Inferior parietal cortex (tissue), 1 donor: ENCODE measurements at regions not wholly inside any gene's neighbourhood (a gene's known extent, or its start where the extent isn't known, plus 50 kb on each side); places are given as distances from the start of the nearest gene placed in this dataset.
"Not testable (repeated sequence)": the region's sequence is repeated elsewhere in the genome, so short reads cannot be mapped to it uniquely, and the experiment has no call there.

Source experiments
- DNase-seq: peaks from one replicate; pipeline ENCODE4 v3.0.0-alpha.2; 2016; ENCODE audit errors: extremely low spot score

DNA sequence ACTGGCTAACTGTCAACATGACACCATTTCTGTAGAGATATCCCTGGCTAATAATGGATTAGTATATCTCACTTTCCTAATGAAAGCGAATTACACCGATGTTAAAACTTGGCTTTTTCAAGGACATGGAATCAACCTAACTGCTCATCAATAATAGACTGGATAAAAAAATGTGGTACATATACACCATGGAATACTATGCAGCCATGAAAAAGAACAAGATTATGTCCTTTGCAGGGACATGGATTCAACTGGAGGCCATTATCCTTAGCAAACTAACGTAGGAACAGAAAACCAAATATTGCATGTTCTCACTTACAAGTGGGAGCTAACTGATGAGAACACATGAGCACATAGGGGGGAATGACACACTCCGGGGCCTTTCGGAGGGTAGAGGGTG, 62.6 kb downstream of the ZIC1 start:
- no peak for DNase-seq

DNA sequence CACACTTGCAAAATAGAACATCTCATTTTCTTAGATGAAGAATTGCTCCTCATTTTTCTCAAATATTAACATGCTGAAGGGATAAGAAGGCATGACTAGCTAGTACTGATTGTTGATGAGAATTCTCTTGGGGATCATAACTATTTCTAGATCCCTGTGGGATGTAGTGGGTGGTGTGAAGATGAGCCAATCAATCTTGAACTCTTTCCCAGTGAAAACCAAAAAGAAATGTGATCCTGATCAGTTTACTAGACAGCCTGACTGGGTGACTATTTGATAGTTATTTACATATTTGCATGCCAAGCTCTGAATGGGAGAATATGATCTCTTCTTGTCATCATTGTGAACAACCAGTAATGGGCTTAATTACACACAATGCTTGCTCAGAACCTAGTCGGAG, 63.7 kb downstream of the ZIC1 start:
- DNase-seq, result no peak

DNA sequence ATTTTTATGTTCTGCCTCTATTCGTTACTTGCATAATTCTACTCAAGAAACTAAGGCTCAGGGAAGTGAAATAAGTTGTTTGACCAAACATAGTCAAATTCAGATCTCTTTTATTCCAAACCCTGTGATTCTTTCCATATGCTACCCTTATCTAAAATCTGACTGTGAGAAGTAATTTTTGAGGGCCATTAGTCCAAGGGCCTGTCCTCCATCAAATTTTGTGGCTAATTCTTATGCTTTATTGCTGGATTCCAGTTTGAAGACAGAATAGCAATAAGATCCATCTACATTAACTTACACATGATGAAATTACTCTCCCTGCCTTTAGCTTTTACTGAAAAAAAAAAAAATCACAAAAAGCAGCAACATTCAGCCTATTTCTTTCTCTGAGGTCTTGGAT, 74.0 kb downstream of the ZIC1 start:
- no peak for DNase-seq

DNA sequence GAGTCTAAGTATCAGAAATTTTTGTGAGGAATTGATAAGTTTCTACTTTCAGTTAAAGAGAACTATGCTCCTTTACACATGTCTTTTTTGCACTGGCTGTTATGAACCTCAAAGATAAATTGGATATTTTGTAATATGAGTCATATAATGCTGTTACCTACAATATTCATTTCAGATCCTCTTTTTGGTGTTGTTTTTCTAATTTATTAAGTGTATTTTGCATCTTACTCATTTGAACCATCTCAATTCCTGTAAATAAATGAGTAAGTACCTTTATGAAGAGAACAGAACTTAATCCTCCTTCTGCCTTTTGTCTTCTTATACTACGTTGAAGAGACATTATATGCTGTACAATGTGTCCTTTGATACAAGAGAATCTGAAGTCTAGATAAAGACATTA, 74.4 kb downstream of the ZIC1 start:
- DNase-seq, result no peak

DNA sequence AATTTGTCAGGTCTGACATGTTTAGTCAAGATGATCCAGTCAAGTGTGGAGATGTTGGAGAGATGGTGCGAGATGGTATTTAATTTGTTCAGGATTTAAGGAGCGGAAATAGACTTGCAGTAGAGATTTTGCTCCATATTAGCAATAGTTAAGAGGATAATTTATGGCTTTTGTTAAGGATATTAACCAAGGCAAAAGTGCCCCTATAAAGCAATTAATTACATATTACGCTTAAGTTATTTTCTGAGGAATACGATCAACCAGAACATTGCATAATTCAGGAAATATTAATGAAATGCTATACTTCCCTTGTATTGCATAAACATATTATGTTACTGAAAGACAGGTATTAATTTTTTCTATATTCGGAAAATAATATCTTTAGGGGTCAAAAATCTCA, 83.9 kb downstream of the ZIC1 start:
- no peak for DNase-seq

DNA sequence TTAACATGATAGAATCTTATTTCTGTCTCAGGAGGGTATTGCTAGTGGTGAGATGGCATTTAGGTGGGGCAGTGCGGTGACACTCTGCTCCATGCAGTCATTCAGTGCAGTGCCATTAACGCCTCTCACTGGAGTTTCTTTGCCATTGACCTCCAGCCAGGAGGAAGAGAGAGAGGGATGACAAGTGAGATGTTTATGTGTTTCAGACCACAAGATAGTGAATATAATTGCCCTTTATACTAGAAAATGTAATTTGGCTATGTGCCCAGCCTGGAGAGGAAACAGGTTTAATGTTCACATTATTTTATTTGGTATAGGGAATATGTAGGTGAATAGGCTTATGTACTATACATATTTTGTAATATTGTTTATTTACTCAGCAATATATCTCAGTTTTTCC, 84.5 kb downstream of the ZIC1 start:
- DNase-seq, result no peak

DNA sequence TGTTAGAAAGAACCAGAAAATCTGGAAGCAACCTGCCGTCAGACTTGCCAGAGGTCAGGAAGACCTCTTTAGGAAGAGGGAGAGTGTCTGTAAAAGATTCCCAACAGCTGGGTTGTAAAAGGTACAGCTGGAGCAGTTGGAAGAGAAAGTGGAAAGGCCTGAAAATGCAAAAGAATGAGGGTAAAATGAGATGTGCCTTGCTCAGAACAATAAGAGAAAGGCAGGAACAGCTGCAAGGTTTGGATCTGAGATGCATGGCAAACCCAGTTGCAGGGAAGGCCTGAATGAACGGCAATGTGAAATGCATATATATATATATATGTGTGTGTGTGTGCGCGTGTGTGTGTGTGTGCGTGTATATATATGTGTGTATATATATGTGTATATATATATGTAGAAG, 88.1 kb downstream of the ZIC1 start:
- DNase-seq, result no peak

GRCh38 chr3:147507638-147508286, 98.6 kb downstream of the ZIC1 start:
- DNase-seq, result no peak

DNA sequence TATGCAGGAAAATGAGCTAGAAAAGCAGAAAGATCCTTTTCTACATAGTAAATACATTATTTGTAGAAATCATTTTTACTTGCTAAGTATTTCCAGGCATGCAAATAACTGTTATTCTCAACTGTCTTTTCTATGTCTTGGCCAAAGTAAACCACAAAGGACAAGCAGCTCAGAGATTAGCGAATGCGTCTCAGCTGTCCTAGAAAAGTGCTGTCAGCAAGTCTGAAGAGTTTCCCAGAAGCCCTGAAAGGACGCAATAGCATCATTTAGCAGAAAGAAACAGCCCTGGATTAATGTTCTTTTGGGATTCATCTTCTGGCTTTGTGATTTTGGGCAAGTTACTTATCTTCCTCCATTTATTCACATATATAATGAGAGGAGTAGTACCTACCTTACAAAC, 100.3 kb downstream of the ZIC1 start:
- DNase-seq, result no peak

DNA sequence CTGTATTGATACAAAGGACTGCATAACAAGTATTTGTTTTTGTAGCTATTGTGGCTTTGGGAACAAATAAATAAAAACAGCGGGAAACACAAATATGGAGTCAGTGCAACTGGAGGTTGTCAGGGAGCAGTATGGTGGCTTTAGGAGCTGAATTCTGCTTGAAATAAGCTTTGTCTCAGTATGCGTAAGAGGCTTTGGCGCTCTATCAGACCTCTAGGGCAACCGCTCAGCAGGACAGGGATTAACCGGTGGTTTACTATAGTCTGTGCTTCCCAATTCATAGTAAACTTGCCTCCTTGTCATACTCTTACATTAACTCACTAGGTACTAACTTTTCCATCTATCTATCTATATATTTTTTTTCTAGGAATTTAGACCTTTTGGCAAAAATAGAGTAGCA, 104.6 kb downstream of the ZIC1 start:
- no peak for DNase-seq

DNA sequence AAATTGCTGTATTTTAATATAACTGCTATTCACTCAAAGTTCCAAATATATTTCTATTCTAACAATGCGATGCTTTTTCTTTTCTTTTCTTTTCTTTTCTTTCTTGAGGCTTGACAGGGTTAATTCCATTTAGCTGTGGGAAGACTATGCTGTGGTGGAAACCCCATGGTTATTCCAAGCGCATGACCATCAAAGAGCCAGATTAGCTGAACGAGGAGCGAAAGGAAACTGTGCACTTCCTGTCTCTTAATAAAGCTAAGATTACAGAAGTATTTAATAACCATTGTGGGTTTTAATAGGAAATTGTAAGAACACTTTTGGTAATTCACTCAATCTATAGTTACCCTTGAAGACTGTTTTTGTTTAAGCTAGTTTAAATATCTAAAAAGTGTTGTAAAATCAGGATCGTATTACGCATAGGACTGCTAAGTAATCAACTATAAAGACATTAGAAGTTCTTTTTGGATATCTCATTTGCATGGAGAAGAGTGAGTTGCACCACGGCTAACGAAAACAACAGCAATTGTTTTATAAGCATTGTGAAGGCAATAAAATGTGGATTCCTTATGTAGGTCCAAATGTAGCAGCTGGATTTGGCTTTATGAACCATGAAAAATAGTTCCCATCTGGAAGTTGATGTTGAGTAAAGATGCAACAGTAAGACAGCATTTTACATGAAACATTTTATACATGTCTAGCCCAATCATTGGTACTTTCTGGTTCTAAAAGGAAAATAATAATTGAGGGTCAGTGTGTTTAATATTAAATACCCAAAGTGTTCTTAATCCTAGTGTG, 105.4 kb downstream of the ZIC1 start:
- DNase-seq, result no peak

DNA sequence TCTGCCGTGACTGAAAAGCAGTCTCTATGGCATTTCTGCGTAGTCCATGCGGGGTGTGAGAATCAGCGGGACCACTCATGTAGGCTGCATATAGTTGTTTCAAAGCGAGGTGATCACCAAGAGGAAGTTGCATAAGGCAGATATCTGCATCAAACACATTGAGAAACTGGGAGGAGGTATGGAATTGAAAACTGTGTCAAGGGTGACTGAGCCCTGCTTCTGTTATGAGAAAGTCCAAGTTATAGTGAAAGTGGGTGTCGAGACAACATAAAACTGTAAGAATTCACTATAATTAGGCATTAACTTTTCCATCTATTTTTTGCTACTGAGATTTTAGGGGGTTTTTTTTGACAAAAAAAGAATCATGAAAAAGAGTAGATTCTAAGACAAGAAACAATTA, 109.3 kb downstream of the ZIC1 start:
- no peak for DNase-seq

DNA sequence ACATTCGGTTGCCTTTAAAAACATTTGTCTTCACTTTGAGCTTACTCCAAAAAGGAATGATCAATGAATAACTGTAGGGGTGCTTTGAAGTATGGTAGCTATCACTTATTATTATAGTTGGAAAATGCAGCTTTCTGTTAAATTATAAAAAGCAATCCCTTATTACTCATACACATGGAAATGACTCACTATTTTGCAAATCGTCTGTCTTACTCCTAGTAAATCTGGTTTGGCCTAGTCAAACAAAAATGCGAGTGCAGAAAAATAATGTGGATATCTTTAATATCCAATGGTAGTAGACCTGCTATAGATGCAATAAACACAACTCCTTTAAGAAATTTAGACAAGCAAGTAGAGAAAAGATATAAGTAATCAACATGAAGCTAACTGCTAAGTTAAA, 112.5 kb downstream of the ZIC1 start:
- DNase-seq, result no peak

DNA sequence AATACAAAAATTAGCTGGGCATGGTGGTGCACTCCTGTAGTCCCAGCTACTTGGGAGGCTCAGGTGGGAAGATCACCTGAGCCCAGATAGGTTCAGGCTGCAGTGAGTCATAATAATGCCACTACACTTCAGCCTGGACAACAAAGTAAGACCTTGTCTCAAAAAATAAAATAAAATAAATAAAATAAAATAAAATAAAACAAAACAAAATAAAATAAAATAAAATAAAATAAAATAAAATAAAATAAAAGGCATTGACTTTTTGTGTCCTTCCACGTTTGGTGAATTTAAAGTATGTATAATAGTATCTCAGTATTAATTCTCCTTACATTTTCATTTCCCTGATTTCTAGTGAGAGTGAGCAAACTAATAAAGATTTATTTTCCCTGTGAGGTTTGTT, 113.6 kb downstream of the ZIC1 start:
- not testable (repeated sequence) for DNase-seq

- no peak for DNase-seq
These were observed 120.4 kb downstream of the ZIC1 start for GRCh38 chr3:147529551-147529950.

- no peak for DNase-seq
These were observed 128.9 kb downstream of the ZIC1 start for GRCh38 chr3:147538034-147538433.

- DNase-seq, result no peak
These were observed 131.8 kb downstream of the ZIC1 start for GRCh38 chr3:147540921-147541320.

DNA sequence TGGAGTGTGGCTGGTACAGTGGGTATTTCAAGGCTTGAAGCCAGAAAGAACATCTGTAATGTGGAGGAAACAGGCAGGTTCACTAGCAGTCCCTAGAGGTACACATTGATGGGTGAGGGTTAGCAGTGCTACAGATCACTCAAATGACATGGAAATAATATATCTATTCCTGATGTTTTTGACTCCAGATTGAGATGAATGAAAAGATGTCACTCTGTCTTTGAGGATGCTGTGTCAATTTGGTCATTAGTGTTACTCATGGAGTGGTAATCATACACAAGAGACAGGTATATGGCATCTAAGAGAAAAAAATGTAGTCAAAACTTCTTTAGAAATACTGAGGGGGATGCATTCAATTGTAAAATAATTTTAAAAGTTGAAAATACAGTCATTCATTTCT, 135.1 kb downstream of the ZIC1 start:
- no peak for DNase-seq

GRCh38 chr3:147551491-147551890, 142.3 kb downstream of the ZIC1 start:
- no peak for DNase-seq

GRCh38 chr3:147554332-147554731, 145.2 kb downstream of the ZIC1 start:
- no peak for DNase-seq

- DNase-seq, result no peak
These were observed 163.8 kb downstream of the ZIC1 start for GRCh38 chr3:147572970-147573340.

DNA sequence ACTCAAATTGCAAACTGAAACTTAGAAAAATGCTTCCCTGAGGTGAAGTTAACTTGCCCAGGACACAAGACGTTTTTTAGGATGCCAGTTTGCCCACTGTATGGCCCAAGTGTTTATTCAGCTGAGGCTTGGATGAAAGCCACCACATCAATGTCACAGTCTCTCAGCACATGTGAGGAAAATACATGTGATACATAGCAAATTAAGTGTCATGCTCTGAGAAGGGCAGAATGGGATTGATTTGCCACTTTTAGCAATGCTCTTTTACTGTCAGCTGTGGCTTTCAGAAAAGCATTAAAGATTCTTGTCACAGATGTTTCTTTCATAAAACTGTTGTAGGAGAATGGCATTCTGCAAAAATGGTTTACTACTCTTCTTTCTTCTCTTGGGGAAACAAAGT, 165.5 kb downstream of the ZIC1 start:
- DNase-seq, result no peak

DNA sequence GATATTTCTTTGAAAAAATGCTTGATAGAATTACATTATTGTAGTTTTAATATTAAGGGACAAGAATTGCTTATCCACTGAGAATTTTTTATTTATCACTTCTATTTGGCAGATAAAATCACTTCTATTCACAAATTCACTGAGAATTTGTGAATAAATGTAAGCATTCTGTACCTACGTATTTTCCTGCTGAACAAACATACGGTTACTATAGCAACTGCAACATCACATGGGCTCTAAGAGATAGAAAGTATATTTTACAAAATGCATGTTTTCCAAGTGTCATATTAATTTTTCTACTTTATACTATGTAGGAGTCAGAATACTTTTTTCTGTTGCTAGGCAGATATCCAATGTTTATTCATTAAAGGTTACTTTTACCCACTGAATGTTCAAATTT, 166.2 kb downstream of the ZIC1 start:
- no peak for DNase-seq

- DNase-seq, result no peak
These were observed 173.5 kb downstream of the ZIC1 start for GRCh38 chr3:147582642-147583041.
